Tibial nerve (tissue), 4 donors: ENCODE measurements at regions not wholly inside any gene's neighbourhood (a gene's known extent, or its start where the extent isn't known, plus 50 kb on each side); places are given as distances from the start of the nearest gene placed in this dataset.

Experiments used
- CTCF ChIP-seq, 5 experiments: fragments of 200-600 bp in 3 of 5; fragments of 450-650 bp in 2 of 5; sonication (generic) in 3 of 5; IDR thresholded peaks; one replicate each; pipeline ENCODE4 v1.5.1; 2016 to 2019; ENCODE audit warnings: antibody characterized with exemption in 5 of 5, mild to moderate bottlenecking in 3 of 5, moderate library complexity in 2 of 5
- EP300 ChIP-seq, 2 donors: sonication (generic); formaldehyde crosslinking; IDR thresholded peaks; one replicate each; pipeline ENCODE4 v1.6.1; 2017; ENCODE audit warnings: antibody characterized with exemption in 2 of 2, mild to moderate bottlenecking in 1 of 2
- POLR2A ChIP-seq, 2 donors: fragments of 450-650 bp; IDR thresholded peaks; one replicate each; pipeline ENCODE4 v1.6.1; 2017; ENCODE audit warnings: antibody characterized with exemption in 2 of 2, mild to moderate bottlenecking in 2 of 2, moderate library complexity in 2 of 2

GRCh38 chr15:39458131-39458530 lies 122.7 kb upstream of the THBS1 start:
- TF ChIP-seq CTCF (IDR thresholded peaks at IDR 0.05) (no peak), POLR2A (IDR thresholded peaks at IDR 0.05) (no peak), EP300 (IDR thresholded peaks at IDR 0.05) (no peak)
